ENCODE measurements at regions not wholly inside any gene's neighbourhood (a gene's known extent, or its start where the extent isn't known, plus 50 kb on each side); places are given as distances from the start of the nearest gene placed in this dataset.

- Histone ChIP-seq H3K36me3 (no peaks in the 10 kb centered on the region), H3K27me3 (no peaks in the 10 kb centered on the region), H3K27ac (no peak overlapping the region), H3K4me1 (ENCODE audit: insufficient read depth) (no peaks in the 10 kb centered on the region), H3K9me3 (no peaks in the 10 kb centered on the region), H3K4me3 (no peak overlapping the region)
- TF ChIP-seq POLR2A (IDR thresholded peaks at IDR 0.05): no peak
- no peak for TF ChIP-seq EP300 (IDR thresholded peaks at IDR 0.05)
- TF ChIP-seq CTCF (IDR thresholded peaks at IDR 0.05): no peak
- WGBS, 3 donors: 48 to 62% (median 48%) methylated on average over 1 of the region's 1 CpG
- intact Hi-C loops (cut with DNase I): no loop called here
- DNase-seq: no peak
These were observed 188.5 kb upstream of the MKI67 start for GRCh38 chr10:128314686-128315085.

- no peak overlapping the region for H3K4me3 ChIP-seq
These were observed 190.0 kb upstream of the MKI67 start for GRCh38 chr10:128316121-128316726.

GRCh38 chr10:128316925-128317324 lies 190.7 kb upstream of the MKI67 start:
- Histone ChIP-seq H3K27me3 (no peaks in the 10 kb centered on the region), H3K4me1 (ENCODE audit: insufficient read depth) (no peaks in the 10 kb centered on the region), H3K9me3 (no peaks in the 10 kb centered on the region), H3K4me3 (no peak overlapping the region), H3K36me3 (no peaks in the 10 kb centered on the region), H3K27ac (no peak overlapping the region)
- TF ChIP-seq CTCF (IDR thresholded peaks at IDR 0.05) (no peak), POLR2A (IDR thresholded peaks at IDR 0.05) (no peak), EP300 (IDR thresholded peaks at IDR 0.05) (no peak)
- WGBS, 3 donors: 88 to 97% (median 89%) methylated on average over 7 of the region's 7 CpGs
- intact Hi-C loops (cut with DNase I): no loop called here
- no peak for DNase-seq

More at GRCh38 chr10:128316121-128316726, 190.0 kb upstream of the MKI67 start:
- no peak for DNase-seq
- no peaks in the 10 kb centered on the region for H3K9me3 ChIP-seq
- intact Hi-C loops (cut with DNase I): no loop called here
- TF ChIP-seq EP300 (IDR thresholded peaks at IDR 0.05): no peak
- no peak for TF ChIP-seq POLR2A (IDR thresholded peaks at IDR 0.05)
- TF ChIP-seq CTCF (IDR thresholded peaks at IDR 0.05): no peak
- H3K4me1 ChIP-seq (ENCODE audit: insufficient read depth): no peaks in the 10 kb centered on the region
- H3K36me3 ChIP-seq: no peaks in the 10 kb centered on the region
- H3K27ac ChIP-seq: no peak overlapping the region
- WGBS, 3 donors: 42 to 54% (median 50%) methylated on average over 6 of the region's 6 CpGs
- no peaks in the 10 kb centered on the region for H3K27me3 ChIP-seq

GRCh38 chr10:128318366-128318765 lies 192.1 kb upstream of the MKI67 start:
- no peaks in the 10 kb centered on the region for H3K27me3 ChIP-seq
- H3K36me3 ChIP-seq: no peaks in the 10 kb centered on the region
- no peak overlapping the region for H3K27ac ChIP-seq
- H3K4me1 ChIP-seq (ENCODE audit: insufficient read depth): no peaks in the 10 kb centered on the region
- WGBS, 3 donors: 87 to 92% (median 90%) methylated on average over 10 of the region's 10 CpGs
- intact Hi-C loops (cut with DNase I): no loop called here
- H3K4me3 ChIP-seq: no peak overlapping the region
- H3K9me3 ChIP-seq: no peaks in the 10 kb centered on the region
- no peak for DNase-seq
- no peak for TF ChIP-seq EP300 (IDR thresholded peaks at IDR 0.05)
- TF ChIP-seq POLR2A (IDR thresholded peaks at IDR 0.05): no peak
- TF ChIP-seq CTCF (IDR thresholded peaks at IDR 0.05): no peak

All from ovary (tissue), 7 donors.